ENCODE measurements at regions not wholly inside any gene's neighbourhood (a gene's known extent, or its start where the extent isn't known, plus 50 kb on each side); places are given as distances from the start of the nearest gene placed in this dataset.

DNA sequence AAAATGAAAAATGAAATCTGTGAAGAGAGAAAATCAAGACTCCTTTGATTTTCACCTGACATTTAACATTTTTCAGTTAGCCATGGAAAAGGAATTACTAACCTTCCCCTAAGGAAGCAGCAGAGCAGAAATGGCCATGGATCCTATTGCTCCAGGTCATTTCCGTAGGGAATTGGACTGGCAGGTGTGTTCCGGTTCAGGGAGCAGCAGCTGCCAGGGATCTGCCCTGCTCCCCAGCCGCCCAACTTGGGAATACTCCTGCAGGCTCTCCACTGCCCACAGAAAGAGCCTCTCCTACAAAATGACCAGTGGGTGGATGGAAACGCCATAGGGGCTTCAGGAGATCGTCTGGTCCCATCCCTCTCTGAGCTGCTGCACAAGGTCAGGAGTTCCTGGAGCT is 86.0 kb upstream of the MAPK4 start:
- CTCF ChIA-PET = no interaction called here
- POLR2A ChIA-PET = no interaction called here

DNA sequence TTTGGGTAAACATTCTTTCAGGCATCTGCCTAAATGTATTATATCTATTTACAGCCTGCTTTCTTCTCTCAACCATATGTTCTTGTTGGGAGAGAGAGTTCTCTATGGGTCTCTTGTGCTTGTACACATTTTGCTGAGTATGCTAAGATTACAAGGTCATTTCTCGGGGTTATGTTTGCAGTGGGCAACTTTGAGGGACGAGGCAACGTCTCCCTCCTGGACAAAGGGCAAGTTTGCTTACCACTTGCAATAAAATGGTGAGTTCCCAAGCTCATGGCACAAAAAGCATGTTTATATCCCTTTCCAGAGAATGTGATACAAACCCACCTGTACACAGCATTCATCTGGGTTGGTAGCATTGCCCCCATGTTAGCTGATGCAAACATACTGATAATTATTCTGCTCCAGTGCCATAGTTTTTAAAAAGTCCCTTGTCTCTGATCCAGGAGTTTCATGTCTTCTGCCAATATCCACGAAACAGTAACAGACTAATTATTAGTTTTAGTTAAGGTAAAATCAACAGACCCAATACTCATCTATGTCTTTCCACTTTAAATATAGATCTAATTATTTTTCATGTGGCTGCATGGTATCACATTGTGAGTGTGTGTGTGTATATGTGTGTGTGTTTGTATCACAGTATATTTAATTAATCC is 84.2 kb upstream of the MAPK4 start:
- POLR2A ChIA-PET = no interaction called here
- CTCF ChIA-PET = no interaction called here

DNA sequence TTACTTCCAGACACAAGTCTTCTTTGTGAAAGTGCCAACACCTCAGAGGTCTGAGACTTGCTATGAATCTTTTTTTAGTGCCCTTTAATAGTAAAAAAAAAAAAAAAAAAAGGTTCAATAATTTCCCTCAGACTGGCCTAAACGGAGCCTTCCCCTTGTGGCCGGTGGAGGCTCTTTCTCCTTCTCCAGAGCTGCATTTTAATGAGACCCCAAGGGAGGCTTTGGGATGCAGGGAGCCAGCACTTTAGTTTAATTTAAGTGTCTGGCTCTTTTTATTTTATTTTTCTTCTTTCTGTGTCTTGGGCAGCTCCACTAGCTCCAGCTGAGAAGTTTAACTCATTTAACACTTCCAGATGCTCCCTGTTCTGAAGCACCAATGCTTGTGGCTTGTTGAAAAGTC is 67.8 kb upstream of the MAPK4 start:
- ChIA-PET POLR2A (no interaction called here), CTCF (no interaction called here)

DNA sequence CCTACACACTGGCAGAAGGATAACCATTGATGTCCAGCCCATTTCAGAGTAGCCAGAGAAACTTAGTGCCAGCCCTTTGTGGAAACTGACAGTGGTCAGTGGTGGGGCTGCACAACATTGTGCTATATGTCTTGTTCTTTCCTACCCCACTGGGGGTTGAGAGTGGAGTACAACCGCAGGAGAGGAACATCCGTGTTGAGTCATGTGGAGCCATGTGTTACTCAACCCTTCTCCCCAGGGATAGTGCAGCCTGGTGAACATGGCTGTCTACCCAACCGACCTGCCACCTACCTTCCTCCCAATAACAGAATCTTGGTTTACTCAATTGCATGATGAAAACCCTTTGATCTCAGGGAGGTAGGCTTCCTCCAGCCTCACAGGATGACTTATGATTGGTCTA is 65.3 kb upstream of the MAPK4 start:
- ChIA-PET CTCF (no interaction called here), POLR2A (no interaction called here)

DNA sequence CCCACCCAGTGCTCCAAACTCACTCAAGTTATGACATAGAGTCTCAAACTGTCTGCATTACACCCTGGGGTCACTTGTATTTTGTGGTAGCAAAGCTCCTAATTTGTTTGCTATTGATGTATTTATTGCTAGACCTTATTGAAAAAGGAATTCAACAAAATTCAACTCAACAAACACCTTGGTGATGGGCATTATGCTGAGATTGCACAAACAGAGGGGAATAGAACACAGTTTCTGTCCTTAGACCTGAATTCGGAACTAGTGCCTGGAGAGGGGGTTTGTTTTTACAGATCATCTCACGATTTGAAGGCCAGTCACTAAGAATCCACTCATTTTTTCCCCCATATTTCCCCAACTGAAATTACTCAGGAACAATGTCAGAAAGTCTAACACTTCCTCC is 53.5 kb upstream of the MAPK4 start:
- POLR2A ChIA-PET = no interaction called here
- CTCF ChIA-PET = no interaction called here

DNA sequence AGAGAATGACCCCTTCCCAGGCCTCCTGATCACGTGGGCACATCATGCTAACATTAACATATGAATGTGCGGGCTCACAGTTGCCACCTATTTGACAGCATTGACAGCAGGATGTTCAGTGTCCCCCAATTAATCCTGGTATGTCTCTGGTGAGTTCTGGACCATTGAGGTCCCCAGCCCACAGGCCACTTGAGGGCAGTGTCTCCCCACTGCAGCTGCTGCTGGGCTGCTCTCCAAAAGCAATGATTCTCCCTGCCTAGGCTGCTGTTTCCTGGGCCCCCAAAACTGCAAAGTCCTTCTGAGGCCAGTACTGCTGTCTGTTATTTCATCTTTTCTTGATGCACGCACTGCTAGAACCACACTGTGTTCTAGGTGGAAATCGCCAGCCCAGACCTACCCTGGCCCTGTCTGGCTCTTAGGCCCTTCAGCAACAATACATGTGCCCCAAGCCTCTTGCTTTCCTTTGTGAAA is 52.7 kb upstream of the MAPK4 start:
- ChIA-PET POLR2A (no interaction called here), CTCF (no interaction called here)

DNA sequence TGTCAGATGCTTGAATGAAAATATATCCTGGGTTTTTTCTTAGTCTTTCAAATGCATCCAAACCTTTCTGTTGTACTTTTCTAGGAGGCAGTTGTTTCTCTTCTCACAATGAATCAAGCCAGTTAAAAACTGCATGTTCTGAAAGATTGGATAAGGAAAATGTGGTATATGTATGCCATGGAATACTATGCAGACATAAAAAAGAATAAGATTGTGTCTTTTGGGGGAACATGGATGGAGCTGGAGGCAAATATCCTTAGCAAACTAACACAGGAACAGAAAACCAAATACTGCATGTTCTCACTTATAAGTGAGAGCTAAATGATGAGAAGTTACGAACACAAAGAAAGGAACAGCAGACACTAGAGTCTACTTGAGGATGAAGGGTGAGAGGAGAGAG is 51.7 kb upstream of the MAPK4 start:
- POLR2A ChIA-PET = no interaction called here
- CTCF ChIA-PET = no interaction called here

DNA sequence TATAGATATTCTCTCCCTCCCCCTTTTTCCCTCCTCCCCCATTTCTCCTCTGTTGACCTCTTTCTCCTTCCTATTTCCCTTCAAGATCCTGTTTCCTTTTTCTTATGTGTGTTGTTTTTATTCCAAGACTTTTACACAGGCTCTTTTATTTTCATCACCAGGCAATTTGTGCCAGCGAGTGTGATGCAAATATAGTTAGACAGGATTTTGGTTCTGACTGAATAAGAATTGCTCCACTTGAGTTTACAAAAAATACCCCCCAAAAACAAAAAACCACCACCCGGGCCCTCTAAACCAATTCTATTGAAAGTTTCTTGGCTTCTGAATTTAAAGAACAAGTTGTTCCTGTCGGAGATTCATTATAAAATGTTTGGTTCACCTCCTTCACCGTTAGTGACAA is 50.9 kb upstream of the MAPK4 start:
- CTCF ChIA-PET = no interaction called here

More for the DNA sequence above, 50.9 kb upstream of the MAPK4 start:
- POLR2A ChIA-PET = no interaction called here
